Panc1 (cell line): ENCODE measurements at regions not wholly inside any gene's neighbourhood (a gene's known extent, or its start where the extent isn't known, plus 50 kb on each side); places are given as distances from the start of the nearest gene placed in this dataset.

Experiments
- POLR2AphosphoS5 ChIP-seq: IDR thresholded peaks from 2 replicates; pipeline ENCODE4 v1.6.1; 2012; ENCODE audit warnings: mild to moderate bottlenecking, low read depth, low read length, moderate library complexity
- SIN3A ChIP-seq: IDR thresholded peaks from 2 replicates; pipeline ENCODE4 v1.6.1; 2012; ENCODE audit warnings: low read depth, mild to moderate bottlenecking, low read length, moderate library complexity, borderline replicate concordance; ENCODE audit not compliant: insufficient read depth
- TF ChIP-seq, protein P1 (sequence below): fragments of 450-650 bp; IDR thresholded peaks from 2 replicates; pipeline ENCODE4 v1.5.1; 2017; ENCODE audit warnings: mild to moderate bottlenecking

DNA sequence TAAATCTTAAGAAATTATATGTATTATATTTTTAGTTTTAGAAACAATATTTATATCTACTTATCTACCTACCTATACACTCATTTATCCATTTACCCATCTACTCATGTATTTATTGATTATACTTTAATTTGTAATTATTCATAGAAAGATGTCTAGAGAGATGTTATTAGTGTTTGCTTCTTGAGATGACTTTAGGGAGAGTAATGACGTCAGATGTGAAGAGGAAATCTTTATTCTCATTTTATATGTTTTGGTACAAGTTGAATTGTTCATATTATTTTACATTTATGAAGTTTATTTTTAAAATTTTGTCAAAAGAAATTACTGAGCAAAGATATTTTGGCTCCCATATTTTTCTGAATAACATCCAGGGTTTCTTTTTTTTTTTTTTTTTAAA is 271.3 kb upstream of the SLC8A1 start:
- TF ChIP-seq POLR2AphosphoS5 = no peak
- TF ChIP-seq, protein P1, sequence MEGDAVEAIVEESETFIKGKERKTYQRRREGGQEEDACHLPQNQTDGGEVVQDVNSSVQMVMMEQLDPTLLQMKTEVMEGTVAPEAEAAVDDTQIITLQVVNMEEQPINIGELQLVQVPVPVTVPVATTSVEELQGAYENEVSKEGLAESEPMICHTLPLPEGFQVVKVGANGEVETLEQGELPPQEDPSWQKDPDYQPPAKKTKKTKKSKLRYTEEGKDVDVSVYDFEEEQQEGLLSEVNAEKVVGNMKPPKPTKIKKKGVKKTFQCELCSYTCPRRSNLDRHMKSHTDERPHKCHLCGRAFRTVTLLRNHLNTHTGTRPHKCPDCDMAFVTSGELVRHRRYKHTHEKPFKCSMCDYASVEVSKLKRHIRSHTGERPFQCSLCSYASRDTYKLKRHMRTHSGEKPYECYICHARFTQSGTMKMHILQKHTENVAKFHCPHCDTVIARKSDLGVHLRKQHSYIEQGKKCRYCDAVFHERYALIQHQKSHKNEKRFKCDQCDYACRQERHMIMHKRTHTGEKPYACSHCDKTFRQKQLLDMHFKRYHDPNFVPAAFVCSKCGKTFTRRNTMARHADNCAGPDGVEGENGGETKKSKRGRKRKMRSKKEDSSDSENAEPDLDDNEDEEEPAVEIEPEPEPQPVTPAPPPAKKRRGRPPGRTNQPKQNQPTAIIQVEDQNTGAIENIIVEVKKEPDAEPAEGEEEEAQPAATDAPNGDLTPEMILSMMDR = no peak
- TF ChIP-seq SIN3A = no peak
